HT-29 (cell line): ENCODE measurements at regions not wholly inside any gene's neighbourhood (a gene's known extent, or its start where the extent isn't known, plus 50 kb on each side); places are given as distances from the start of the nearest gene placed in this dataset.
"Not testable (repeated sequence)": the region's sequence is repeated elsewhere in the genome, so short reads cannot be mapped to it uniquely, and the experiment has no call there.

Experiments used
- DNase-seq: peaks from one replicate; pipeline ENCODE4 v3.0.0-alpha.2; 2015; ENCODE audit warnings: low spot score

DNA sequence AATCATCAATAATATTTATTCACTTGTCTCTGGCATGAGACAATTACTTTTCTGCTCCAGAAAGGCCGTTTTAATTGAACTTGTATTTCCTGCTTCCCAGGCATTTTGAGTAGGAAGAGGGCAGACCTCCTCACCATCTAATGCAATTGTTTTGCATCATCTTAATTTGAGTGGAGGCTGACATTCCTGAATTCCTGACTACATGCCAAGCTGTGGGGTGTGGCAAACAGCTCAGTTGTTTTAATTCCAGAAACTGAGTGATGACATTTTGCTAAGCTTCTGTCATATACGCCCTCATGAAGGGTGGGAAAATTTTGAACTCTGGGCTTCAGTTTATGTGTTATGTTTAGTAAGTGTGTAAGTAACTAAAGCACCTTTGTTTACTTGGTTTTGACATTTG is 125.4 kb upstream of the USP25 start:
- DNase-seq = no peak

DNA sequence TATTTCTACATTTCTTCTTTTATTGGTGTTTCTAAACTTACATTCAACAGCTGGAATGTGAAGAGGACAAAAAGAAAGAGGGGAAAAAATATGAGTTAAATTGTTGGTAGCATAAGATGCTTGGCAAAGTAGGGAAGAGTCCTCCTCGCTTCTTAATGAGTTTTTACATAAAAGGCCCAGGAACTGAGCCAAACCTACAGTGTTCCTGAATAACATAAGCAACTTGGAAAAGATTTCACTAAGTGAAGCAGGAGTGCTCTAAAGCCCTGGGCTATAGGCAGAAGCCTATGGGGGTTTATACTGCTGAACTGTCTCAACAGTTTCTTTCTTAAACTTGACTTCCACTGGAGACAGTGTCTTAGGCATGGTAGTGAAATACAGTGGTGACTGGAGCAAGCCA is 115.0 kb upstream of the USP25 start:
- DNase-seq = no peak

DNA sequence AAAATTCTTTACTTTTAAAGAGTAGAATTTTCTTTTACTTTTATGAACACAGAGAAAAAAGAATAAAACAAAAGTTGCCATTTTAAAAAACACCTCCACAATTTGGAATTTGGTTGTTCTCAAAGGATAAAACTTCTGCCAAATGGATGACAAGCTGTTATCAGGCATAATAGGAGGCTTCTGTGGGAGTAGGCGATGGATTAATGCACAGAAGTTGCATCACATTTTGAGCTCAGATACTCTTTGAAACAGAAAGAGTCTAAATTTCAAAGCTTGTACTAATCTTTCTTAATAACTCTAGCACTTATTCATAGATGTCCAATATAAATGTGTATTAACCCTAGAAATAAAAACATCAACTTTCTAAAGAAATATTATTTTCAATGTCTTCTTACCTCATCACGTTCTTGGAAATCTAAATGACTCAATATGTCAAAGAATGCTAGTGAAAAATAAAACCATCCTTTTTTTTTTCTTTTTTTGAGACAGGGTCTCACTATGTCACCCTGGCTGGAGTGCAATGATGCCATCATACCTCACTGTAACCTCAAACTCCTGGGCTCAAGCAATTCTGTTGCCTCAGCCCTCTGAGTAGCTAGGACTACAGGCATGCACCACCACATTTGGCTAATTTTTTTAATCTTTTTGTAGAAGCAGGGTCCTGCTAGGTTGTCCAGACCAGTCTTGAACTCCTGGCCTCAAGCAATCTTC is 112.8 kb upstream of the USP25 start:
- DNase-seq = no peak

DNA sequence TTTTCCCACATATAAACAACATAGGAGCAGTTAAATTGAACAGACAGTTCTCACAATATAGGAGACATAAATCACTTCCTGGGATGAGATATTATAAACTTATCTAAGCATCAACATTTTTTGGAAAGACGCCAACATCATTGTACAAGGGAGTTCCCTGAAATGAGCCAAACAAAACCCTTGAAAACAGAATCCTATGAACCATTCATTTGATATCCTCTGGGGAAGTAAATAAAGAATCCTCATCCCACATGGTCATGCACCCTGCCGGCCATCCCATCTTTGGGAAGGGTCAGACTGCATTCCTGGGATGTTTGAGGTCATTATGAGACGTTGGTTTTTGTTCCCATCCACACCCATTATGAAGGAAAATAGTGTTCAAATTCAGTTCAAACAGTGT is 111.8 kb upstream of the USP25 start:
- DNase-seq = no peak

DNA sequence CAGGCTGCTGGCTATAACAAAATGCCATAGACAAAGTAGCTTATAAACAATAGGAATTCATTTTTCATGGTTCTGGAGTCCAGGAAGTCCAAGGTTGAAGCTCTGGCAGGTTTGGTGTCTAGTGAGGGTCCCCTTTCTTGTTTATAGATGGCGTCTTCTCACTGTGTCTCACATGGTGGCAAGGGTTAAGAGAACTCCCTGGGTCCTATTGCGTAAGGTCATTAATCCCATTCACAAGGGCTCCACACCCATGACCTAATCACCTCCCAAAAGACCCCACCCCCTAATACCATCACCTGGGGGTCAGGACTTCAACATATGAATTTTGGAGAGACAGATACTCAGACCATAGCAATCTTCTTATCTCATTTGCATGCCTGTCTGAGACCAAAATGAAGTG is 108.9 kb upstream of the USP25 start:
- DNase-seq = no peak

DNA sequence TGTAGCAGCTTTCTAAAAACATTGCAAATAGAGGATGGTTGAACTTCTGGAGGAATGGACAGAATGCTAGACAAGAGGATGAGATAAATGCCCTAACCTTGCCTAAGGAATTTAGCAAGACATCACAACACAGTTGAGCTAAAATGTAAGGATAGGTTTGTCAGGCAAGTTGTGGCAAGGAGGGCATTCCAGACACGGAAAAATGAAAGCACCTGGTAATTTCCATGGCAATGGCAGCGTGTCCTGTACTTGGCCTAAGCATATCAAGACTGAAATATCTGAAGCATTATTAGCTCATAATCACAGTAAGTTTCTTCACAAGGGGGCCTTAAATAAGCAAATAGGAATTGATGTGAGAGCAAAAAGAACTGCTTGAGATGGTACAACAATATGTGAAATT is 105.1 kb upstream of the USP25 start:
- no peak for DNase-seq

DNA sequence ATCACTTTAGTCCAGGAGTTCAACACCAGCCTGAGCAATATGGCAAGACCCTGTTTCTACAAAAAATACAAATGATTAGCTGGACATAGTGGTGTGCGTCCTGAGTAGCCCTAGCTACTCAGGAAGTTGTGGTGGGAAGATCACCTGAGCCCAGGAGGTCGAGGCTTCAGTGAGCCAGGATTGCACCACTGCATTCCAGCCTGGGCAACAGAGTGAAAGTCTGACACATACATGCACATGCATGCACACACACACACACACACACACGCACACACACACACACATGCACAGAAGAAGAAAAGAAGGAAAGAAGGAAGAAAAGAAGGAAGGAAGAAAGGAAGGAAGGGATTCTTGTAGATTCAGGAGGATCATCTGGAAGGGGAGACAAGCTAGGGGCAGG is 104.4 kb upstream of the USP25 start:
- no peak for DNase-seq

DNA sequence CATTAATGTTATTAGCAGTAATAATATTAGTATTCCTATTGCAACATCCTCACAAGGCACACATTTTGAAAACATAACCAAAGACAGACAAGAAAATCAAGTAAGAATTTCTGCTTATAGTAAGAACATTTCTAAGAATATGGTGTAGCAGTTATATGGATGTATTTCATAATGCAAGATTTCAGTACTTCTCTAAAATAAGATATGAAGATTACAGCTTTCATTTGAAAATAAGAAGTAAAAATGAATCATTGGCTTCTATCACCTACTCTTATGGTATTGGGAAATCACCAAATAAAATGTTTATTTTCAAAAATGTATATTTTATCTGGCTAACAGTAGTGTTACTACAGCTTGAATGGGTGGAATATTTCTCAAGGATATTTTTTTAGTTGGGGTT is 103.8 kb upstream of the USP25 start:
- no peak for DNase-seq

DNA sequence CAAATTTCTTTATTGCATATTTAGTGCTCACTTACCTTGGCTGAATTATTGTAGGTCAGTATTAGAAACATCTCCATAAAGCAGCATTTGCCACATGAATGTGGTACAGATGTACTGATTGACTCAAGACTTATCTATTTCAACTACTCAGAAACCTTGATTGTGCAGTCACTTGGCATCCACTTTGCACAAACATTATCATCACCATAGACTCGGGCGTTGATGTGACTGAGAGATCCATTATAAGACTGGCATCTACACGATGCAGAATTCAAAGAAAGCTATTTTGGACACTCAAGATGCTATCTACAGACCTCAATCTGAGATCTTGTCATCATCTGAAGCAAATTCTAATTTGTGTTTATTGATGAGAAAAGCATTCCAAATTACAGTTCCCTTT is 102.8 kb upstream of the USP25 start:
- no peak for DNase-seq

DNA sequence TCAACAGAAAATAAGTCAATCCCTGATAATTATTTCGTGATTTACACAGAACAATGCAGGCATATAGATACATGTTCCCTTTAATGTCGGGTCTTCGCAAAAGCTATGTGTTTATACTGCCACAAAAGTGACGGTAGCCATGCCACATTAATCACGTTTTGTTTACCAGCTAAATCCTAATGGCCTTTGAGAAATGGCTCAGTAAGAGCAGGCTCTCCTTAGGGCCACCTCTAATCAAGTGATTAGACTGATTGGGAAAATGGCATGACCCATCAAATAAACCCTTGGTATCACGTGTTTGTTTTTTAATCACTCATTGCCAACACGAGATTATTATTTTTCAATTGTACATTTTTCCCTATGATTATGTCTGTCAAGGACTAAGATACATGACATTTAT is 102.0 kb upstream of the USP25 start:
- DNase-seq = no peak

DNA sequence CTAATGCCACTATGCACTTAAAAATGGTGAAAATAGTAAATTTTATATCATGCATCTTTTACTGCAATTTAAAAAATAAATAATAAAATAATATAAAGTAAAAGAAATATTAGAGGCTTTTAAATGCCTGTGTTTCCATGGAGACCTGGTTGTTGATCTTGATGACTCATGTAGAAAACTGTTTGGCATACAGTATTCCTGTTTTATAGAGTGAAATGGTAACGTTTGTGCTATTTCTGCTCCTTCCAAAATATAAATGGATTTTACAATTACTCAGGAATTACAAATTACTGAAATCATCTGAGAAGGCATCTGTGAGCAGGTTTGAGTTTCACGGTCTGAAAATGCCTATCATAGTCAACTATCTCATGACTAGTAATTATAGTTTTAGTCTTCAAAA is 98.4 kb upstream of the USP25 start:
- peak; percentile 9 for DNase-seq

DNA sequence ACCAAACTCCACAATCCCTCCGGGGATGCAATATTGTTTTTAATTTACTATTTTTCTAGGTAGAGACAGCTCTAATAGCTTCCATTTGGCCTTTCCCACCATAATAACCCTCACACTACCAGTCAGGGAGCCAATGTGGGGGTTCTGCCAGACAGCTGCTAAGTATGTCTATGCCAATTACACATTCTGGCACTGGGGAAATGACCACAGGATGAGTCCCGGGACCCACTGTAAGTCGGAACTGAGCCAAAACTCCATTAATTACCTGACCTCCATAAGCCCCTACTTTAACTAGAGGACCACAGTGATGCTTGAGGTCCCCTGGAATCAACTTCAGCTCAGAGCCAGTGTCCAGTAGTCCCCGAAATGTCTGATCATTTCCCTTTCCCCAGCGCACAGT is 95.2 kb upstream of the USP25 start:
- not testable (repeated sequence) for DNase-seq

DNA sequence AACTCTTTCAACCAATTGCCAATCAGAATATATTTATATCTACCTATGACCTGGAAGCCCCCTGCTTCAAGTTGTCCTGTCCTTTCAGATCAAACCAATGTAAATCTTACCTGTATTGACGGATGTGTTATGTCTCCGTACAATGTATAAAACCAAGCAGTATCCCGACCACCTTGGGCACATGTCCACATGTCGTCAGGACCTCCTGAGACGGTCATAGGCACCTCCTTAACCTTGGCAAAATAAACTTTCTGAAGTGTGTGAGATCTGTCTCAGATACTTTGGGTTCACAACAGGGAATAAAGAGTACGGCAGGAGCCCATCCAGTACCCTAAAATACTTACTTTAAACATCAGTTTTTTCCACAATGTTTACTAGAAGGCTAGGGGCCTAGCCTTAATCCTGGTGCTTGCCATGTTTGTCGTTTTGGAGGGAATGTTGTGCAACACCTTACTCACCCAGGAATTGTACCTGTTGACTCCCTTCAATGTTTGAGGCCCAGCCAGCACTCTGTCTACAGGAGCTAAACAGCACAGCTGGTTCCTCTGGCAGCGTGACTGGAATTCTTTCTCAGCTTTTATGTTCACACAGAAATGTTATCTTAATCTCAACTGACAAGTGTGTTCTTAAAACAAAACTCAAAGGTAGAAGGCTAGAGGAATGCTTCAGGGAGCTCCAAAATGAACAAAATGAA is 90.8 kb upstream of the USP25 start:
- no peak for DNase-seq

DNA sequence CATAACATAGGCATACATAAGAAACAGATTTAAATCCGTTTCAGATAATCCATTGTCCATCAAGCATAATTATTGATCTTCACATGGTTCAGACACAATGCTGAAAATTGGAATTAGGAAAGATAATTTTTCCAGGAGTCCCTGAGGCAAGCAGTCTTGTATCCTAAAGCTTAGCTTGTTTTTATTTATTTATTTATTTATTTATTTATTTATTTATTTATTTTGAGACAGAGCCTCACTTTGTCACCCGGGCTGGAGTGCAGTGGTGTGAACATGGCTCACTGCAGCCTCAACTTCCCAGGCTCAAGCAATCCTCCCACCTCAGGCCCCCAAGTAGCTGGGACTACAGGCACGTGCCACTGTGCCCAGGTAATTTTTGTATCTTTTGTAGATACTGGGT is 89.7 kb upstream of the USP25 start:
- DNase-seq = not testable (repeated sequence)

DNA sequence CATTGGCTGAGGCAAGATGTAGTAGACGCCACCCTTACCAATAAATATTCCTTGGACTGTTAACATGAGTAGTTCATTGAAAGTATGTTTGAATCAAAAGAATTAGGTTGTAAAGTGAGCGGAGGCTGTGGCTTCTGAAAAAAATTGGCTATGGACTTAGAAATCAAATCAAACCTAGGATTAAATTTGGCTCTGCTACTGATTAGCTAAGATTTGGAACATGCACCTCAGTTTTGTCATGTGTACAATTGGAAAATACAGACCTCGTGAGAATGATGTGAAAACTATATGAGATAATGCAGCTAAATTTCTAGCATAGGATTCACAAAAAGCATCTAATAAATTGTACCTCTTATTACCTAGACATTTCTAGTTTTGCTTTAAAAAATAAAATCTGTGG is 85.3 kb upstream of the USP25 start:
- no peak for DNase-seq

DNA sequence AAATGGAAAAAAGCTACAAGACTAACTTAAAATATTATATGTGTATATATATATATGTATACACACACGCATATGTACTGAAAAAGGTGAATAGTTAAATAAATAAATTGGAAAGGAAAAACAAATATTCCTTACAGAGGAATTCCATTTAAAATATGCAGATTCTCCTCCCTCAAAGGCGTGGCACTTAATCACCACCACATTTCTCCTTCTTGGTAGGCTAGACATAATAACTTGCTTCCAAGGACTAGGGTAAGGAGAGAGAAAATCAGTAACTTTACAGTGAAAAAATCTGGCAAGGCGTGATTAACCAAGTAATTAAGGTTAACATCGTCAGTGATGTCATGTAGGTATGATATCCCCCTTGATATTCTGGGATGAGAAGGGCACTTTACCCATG is 84.0 kb upstream of the USP25 start:
- DNase-seq = no peak

DNA sequence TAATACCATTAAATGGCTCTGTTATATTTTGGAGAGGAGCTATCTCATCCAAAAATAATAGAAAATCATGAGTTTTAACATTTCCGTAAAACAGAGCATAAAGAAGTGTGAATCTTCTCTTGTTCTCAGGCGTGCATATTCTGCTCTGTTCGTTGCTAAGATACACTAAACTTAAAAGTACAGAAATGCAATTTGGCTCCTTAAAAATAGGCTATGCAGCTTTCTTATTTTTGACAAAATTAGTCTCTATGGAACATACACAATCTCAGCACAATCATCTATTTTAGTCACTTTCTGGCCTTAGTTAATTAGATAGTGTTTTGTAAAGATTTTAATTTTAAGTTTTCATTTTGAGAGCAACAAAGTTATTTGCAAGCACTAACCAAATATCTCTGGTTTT is 79.0 kb upstream of the USP25 start:
- no peak for DNase-seq

DNA sequence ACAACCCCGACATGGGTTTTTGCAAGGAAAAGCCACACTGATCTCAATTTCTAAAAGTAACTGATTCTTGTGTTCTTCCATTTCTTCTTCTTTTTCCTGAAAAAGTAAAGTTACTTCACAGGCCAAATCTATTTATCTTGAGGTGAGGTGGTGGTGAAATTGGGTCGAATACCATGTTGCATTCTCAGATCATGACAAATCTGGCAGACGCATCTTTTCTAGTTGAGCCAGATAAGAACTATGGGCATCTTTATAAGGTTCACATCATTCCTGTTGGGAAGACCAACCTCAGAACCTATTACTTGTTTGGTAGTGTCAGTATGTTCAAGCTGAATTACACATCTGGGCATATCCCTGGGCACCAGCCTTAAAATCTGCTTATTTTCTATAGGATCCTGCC is 78.6 kb upstream of the USP25 start:
- DNase-seq = no peak

DNA sequence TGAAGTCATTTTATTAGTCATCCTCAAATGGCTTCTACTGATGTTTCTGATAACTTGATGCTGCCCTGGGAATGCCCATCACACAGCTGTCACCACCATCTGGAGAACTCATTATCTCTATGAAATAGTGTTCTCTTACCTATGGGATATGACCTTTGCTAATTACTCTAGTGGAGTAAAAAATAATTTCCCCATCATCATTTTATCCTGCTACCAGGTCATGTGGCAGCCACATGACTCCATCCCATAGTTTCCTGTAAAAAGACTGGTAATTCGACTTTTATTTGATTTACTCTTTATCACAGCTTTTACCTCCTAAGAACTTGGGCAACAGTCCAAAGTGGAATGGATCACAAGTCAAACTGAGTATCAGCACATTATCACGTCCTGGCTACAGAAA is 76.1 kb upstream of the USP25 start:
- no peak for DNase-seq

DNA sequence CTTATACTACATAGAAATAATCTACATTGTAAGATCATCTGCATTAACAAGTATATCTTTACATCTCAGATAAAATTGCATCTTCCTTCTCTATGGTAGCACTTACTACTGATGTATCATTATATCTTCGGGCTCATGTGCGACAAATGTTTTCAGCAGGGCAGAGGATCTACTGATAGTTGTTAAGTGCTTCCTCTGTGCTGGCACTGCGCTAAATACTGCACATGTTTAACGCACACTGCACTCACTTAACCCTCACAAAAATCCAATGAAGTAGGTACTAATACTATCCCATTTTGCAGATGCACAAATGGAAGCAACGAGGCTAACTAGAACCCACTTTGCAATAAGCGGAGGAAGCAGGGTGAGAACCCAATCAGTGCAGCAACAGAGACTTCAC is 75.6 kb upstream of the USP25 start:
- DNase-seq = no peak

DNA sequence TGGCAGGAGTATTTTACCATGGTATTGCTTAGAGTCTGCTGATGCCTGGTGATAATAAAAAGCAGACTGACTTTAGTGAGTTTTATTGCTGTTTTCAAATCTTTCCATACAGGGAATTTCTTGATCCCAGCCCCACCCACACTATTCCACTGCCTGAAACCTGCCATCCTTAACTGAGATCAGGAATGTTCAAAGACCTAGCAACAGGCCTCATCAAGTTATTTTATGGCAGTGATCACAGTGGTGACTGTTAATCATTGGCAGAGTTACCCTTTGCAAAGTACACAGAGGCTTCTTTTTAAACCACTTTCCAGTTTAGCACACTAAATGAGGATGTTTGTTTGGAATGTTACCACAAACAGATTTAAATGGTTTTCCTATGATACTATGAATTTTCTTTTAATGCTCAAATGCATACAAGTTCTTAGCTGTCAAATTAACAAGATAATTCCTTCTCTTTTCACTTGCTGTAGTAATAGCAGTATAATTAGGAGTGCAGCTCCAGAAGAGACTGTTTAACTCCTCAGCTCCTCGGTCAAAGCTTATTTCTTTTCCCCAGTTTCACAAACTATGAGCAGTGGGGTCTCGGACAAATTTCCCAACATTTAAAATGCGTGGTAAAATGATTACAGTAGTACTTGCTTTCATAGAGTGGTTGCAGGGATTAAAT is 69.9 kb upstream of the USP25 start:
- peak; percentile 77 for DNase-seq

DNA sequence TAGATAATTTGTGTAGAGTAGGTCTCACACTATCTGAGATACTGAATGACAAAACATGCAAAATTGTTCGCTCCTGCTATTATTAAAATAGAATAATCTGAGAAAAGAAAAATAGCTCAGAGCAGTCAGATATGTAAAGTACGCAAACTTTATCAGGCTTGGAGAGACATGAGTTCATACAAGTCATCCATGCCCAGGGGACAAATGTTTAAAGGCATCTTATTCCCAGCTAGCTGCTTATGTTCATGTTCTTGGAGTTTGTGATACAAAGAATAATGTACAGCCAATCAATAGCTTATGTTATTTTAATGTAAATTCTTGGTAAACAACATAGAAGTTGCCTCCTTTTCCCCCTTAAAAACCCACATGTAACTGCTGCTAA is 69.4 kb upstream of the USP25 start:
- DNase-seq = no peak

DNA sequence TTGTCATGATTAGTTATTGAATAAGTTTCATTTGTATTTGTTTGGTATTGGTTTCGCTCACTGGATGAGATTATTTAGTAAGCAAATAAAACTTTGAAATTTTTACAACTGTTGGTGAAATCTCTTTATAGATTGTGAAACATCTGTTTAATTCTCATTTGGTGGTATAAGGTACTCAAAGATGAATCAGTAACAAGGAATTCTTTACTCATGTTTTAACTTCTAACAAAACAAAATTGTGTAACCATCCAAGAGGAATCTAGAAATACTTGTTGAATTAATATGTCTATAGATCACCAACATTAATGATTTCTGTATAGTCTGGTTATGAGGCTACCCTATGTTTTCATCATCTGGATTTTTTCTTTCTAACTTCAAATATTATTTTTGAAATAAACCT is 62.8 kb upstream of the USP25 start:
- no peak for DNase-seq
